Vagina (tissue), 2 donors: ENCODE measurements at regions not wholly inside any gene's neighbourhood (a gene's known extent, or its start where the extent isn't known, plus 50 kb on each side); places are given as distances from the start of the nearest gene placed in this dataset.

ENCODE experiments used
- POLR2A ChIP-seq, 2 donors: fragments of 450-650 bp; IDR thresholded peaks; one replicate each; pipeline ENCODE4 v1.6.1; 2017; ENCODE audit warnings: antibody characterized with exemption in 2 of 2, mild to moderate bottlenecking in 2 of 2, moderate library complexity in 2 of 2
- POLR2AphosphoS5 ChIP-seq, 2 donors: sonication (generic); formaldehyde crosslinking; IDR thresholded peaks; one replicate each; pipeline ENCODE4 v1.9.0; 2017; ENCODE audit warnings: antibody characterized with exemption in 2 of 2, mild to moderate bottlenecking in 2 of 2, low read depth in 1 of 2; ENCODE audit not compliant: insufficient read depth in 1 of 2
- TF ChIP-seq, protein P1 (sequence below), 3 experiments: fragments of 450-650 bp in 2 of 3; fragments of 200-600 bp in 1 of 3; sonication (generic) in 1 of 3; IDR thresholded peaks; one replicate each; pipeline ENCODE4 v1.5.1; 2017 to 2019; ENCODE audit warnings: antibody characterized with exemption in 3 of 3, mild to moderate bottlenecking in 2 of 3, moderate library complexity in 2 of 3

- TF ChIP-seq, protein P1, sequence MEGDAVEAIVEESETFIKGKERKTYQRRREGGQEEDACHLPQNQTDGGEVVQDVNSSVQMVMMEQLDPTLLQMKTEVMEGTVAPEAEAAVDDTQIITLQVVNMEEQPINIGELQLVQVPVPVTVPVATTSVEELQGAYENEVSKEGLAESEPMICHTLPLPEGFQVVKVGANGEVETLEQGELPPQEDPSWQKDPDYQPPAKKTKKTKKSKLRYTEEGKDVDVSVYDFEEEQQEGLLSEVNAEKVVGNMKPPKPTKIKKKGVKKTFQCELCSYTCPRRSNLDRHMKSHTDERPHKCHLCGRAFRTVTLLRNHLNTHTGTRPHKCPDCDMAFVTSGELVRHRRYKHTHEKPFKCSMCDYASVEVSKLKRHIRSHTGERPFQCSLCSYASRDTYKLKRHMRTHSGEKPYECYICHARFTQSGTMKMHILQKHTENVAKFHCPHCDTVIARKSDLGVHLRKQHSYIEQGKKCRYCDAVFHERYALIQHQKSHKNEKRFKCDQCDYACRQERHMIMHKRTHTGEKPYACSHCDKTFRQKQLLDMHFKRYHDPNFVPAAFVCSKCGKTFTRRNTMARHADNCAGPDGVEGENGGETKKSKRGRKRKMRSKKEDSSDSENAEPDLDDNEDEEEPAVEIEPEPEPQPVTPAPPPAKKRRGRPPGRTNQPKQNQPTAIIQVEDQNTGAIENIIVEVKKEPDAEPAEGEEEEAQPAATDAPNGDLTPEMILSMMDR (IDR thresholded peaks at IDR 0.05) = no peak
- TF ChIP-seq POLR2A (IDR thresholded peaks at IDR 0.05) (no peak), POLR2AphosphoS5 (IDR thresholded peaks at IDR 0.05; ENCODE audit: insufficient read depth in 1 of 2, low read depth in 1 of 2) (no peak)
These were observed 95.7 kb upstream of the SIM2 start for GRCh38 chr21:36603221-36603620.
